SK-N-SH (cell line): ENCODE measurements at regions not wholly inside any gene's neighbourhood (a gene's known extent, or its start where the extent isn't known, plus 50 kb on each side); places are given as distances from the start of the nearest gene placed in this dataset.

ENCODE experiments used
- CTCF ChIA-PET: fragments of 300-600, 350-600 bp; formaldehyde crosslinking; extraction: SDS; loops from one replicate; lab custom pipeline; 2021; lab: Yijun Ruan, JAX
- POLR2A ChIA-PET: fragments of 350-600 bp; sonication (Branson Sonifier 250); formaldehyde crosslinking; extraction: SDS; loops from one replicate; lab custom pipeline; 2020; ENCODE audit warnings: antibody characterized with exemption, inconsistent platforms; lab: Yijun Ruan, JAX
- DNase-seq: peaks from one replicate; pipeline ENCODE4 v3.0.0; 2012
- H2AFZ ChIP-seq: fragments of 200-600 bp; sonication (generic); 2 replicates; pipeline ENCODE4 v1.8.1; 2016; ENCODE audit warnings: antibody characterized with exemption, mild to moderate bottlenecking, low read depth
- H3F3A ChIP-seq: fragments of 200-600 bp; sonication (generic); replicated peaks from 2 replicates; pipeline ENCODE3; 2016; ENCODE audit warnings: antibody characterized with exemption, mild to moderate bottlenecking; ENCODE audit not compliant: insufficient read depth
- H3K27ac ChIP-seq, 2 experiments: fragments of 200-500 bp in 1 of 2; fragments of 200-600 bp in 1 of 2; sonication (Bioruptor generic) in 1 of 2; sonication (generic), shearing (Covaris generic) in 1 of 2; 2 replicates each; pipeline versions ENCODE4 v1.5.1 to v1.6.1; 2014 to 2016; ENCODE audit warnings: low read depth in 2 of 2, inconsistent platforms in 1 of 2, low read length in 1 of 2, mild to moderate bottlenecking in 1 of 2, mixed read lengths in 1 of 2
- H3K27me3 ChIP-seq: fragments of 200-600 bp; sonication (generic), shearing (Covaris generic); 2 replicates; pipeline ENCODE4 v1.6.1; 2016; ENCODE audit warnings: mixed run types; ENCODE audit not compliant: insufficient read depth
- H3K36me3 ChIP-seq, 2 experiments: fragments of 200-500 bp in 1 of 2; fragments of 200-600 bp in 1 of 2; sonication (Bioruptor generic) in 1 of 2; sonication (generic) in 1 of 2; replicated peaks in 1 of 2; 2 replicates each; pipeline versions ENCODE3 to v1.5.1; 2014 to 2016; ENCODE audit warnings: low read length in 1 of 2, mild to moderate bottlenecking in 1 of 2; ENCODE audit not compliant: insufficient read depth in 2 of 2, control insufficient read depth in 1 of 2
- H3K4me1 ChIP-seq, 2 experiments: fragments of 200-500 bp in 1 of 2; fragments of 200-600 bp in 1 of 2; sonication (Bioruptor generic) in 1 of 2; sonication (generic), shearing (Covaris generic) in 1 of 2; 2 replicates each; pipeline versions ENCODE4 v1.5.1 to v1.6.1; 2014 to 2016; ENCODE audit warnings: low read depth in 1 of 2, low read length in 1 of 2, mixed run types in 1 of 2; ENCODE audit not compliant: insufficient read depth in 2 of 2, control insufficient read depth in 1 of 2
- H3K4me2 ChIP-seq: fragments of 200-600 bp; sonication (generic), shearing (Covaris generic); 2 replicates; pipeline ENCODE4 v1.6.1; 2017; ENCODE audit warnings: mixed run types
- H3K4me3 ChIP-seq, 2 experiments: fragments of 200-500 bp in 1 of 2; fragments of 200-600 bp in 1 of 2; sonication (Bioruptor generic) in 1 of 2; sonication (generic), shearing (Covaris generic) in 1 of 2; 2 replicates each; pipeline versions ENCODE4 v1.5.1 to v1.8.1; 2014 to 2016; ENCODE audit warnings: low read depth in 2 of 2, inconsistent platforms in 1 of 2, low read length in 1 of 2, mild to moderate bottlenecking in 1 of 2, mixed read lengths in 1 of 2, moderate library complexity in 1 of 2
- H3K79me2 ChIP-seq: fragments of 200-600 bp; sonication (generic); 2 replicates; pipeline ENCODE4 v1.8.1; 2017; ENCODE audit warnings: mild to moderate bottlenecking; ENCODE audit not compliant: insufficient read depth
- H3K9ac ChIP-seq: fragments of 200-600 bp; sonication (generic); 2 replicates; pipeline ENCODE4 v1.6.1; 2017; ENCODE audit warnings: mixed run types
- H3K9me2 ChIP-seq: fragments of 200-600 bp; sonication (generic); 2 replicates; pipeline ENCODE4 v1.6.1; 2017; ENCODE audit warnings: mixed run types
- H3K9me3 ChIP-seq: fragments of 200-600 bp; sonication (generic); 2 replicates; pipeline ENCODE4 v1.6.1; 2017; ENCODE audit warnings: mixed run types, mild to moderate bottlenecking, moderate library complexity
- H4K20me1 ChIP-seq: fragments of 200-600 bp; sonication (generic); 2 replicates; pipeline ENCODE4 v1.6.1; 2017; ENCODE audit warnings: mild to moderate bottlenecking, mixed run types; ENCODE audit not compliant: insufficient read depth
- CHD2 ChIP-seq: fragments of 150-350 bp; IDR thresholded peaks from 2 replicates; pipeline ENCODE4 v1.6.1; 2018; ENCODE audit warnings: low read length; ENCODE audit not compliant: partially characterized antibody
- JUND ChIP-seq: IDR thresholded peaks from 2 replicates; pipeline ENCODE4 v1.4.0; 2012
- NRF1 ChIP-seq: IDR thresholded peaks from 2 replicates; pipeline ENCODE4 v1.6.1; 2012; ENCODE audit warnings: low read depth, mild to moderate bottlenecking, low read length
- POLR2AphosphoS5 ChIP-seq: IDR thresholded peaks from 2 replicates; pipeline ENCODE4 v1.6.1; 2012; ENCODE audit warnings: low read depth, low read length
- RFX5 ChIP-seq: IDR thresholded peaks from 2 replicates; pipeline ENCODE4 v1.6.1; 2012; ENCODE audit warnings: mild to moderate bottlenecking, improper control_type of control experiment, low read length
- TAF1 ChIP-seq: IDR thresholded peaks from 2 replicates; pipeline ENCODE4 v1.6.1; 2012; ENCODE audit warnings: low read depth, mild to moderate bottlenecking, low read length, moderate library complexity, borderline replicate concordance
- TCF12 ChIP-seq: IDR thresholded peaks from 2 replicates; pipeline ENCODE4 v1.4.0; 2012
- WGBS: methylation state at CpG from one replicate; pipeline ENCODE4 v1.1.6; 2017; ENCODE audit warnings: low lambda C conversion rate; 5-methylcytosine and 5-hydroxymethylcytosine counted together
- TF ChIP-seq, protein P1 (sequence below): fragments of 150-350 bp; IDR thresholded peaks from 2 replicates; pipeline ENCODE4 v1.6.1; 2017; ENCODE audit warnings: antibody characterized with exemption, low read length, low read depth, borderline replicate concordance
- TF ChIP-seq, protein P2 (sequence below): IDR thresholded peaks from 2 replicates; pipeline ENCODE4; 2012
- TF ChIP-seq, protein P3 (sequence below): IDR thresholded peaks from 2 replicates; pipeline ENCODE4 v1.4.0; 2012; ENCODE audit warnings: low read depth, borderline replicate concordance
- TF ChIP-seq, protein P4 (sequence below): fragments of 200-600 bp; sonication (generic); IDR thresholded peaks from 2 replicates; pipeline ENCODE4 v1.6.1; 2017; ENCODE audit warnings: antibody characterized with exemption, mild to moderate bottlenecking, moderate library complexity

DNA sequence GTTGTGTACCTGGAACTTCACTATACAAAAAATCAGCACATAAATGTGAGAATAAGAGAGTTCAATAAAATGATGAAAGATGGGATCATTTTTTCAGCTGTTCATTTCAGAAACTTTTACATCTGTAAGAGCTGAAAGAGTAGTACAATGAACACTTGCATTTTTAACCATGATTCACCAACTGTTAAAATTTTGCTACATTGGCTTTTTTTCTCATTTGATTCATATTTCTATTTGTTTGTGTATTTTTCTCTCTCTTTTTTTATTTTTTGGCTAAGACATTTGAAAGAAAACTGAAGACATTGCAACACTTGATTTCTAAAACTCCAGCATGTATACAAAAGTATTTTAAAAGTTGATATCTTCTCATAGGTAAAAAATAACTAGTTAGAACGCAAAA is 98.3 kb upstream of the CDIN1 start:
- Histone ChIP-seq H3K4me2 (no peak overlapping the region), H3K27me3 (no peaks in the 10 kb centered on the region), H3K9me2 (0 out of 2 replicates have a peak, but pooled peaks cover 4% of the 10 kb centered on the region), H3F3A (no peaks in the 10 kb centered on the region), H3K36me3 (no peaks in the 10 kb centered on the region), H3K9me3 (no peaks in the 10 kb centered on the region), H2AFZ (no peak overlapping the region), H4K20me1 (no peaks in the 10 kb centered on the region), H3K4me1 (no peaks in the 10 kb centered on the region), H3K9ac (no peak overlapping the region), H3K4me3 (no peak overlapping the region), H3K27ac (no peak overlapping the region), H3K79me2 (no peaks in the 10 kb centered on the region)
- WGBS: 90% methylated on average over 1 of the region's 1 CpG
- ChIA-PET POLR2A (no interaction called here), CTCF (interaction anchor here (1.0 kb wide), 1 partner anchor 20 kb away, joined by 3 read pairs; no protein-coding TSS in a partner anchor)
- no peak for DNase-seq
- TF ChIP-seq JUND (no peak), CHD2 (no peak), NRF1 (no peak)
- TF ChIP-seq, protein P1, sequence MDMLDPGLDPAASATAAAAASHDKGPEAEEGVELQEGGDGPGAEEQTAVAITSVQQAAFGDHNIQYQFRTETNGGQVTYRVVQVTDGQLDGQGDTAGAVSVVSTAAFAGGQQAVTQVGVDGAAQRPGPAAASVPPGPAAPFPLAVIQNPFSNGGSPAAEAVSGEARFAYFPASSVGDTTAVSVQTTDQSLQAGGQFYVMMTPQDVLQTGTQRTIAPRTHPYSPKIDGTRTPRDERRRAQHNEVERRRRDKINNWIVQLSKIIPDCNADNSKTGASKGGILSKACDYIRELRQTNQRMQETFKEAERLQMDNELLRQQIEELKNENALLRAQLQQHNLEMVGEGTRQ: no peak
- TF ChIP-seq, protein P2, sequence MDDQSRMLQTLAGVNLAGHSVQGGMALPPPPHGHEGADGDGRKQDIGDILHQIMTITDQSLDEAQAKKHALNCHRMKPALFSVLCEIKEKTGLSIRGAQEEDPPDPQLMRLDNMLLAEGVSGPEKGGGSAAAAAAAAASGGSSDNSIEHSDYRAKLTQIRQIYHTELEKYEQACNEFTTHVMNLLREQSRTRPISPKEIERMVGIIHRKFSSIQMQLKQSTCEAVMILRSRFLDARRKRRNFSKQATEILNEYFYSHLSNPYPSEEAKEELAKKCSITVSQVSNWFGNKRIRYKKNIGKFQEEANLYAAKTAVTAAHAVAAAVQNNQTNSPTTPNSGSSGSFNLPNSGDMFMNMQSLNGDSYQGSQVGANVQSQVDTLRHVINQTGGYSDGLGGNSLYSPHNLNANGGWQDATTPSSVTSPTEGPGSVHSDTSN: no peak

DNA sequence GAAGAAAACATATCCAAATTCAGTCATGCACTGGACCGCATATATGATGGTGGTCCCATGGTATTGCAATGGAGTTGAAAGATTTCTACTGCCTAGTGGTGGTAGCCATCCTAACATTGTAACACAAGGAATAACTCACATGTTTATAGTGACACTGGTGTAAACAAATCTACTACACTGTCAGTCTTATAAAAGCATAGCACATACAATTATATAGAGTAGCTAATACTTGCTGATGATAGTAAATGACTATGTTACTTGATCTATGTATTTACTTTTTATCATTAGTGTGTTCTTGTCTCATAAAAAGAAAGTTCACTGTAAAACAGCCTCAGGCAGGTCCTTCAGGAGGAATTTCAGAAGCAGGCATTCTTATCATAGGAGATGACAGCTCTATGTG is 96.0 kb upstream of the CDIN1 start:
- POLR2A ChIA-PET: no interaction called here
- H3K36me3 ChIP-seq: no peaks in the 10 kb centered on the region

More for the DNA sequence above, 96.0 kb upstream of the CDIN1 start:
- Histone ChIP-seq H3K27me3 (no peaks in the 10 kb centered on the region), H3K9me2 (no peaks in the 10 kb centered on the region), H3K9ac (no peak overlapping the region), H3K4me2 (no peak overlapping the region), H3K4me1 (no peaks in the 10 kb centered on the region), H4K20me1 (no peaks in the 10 kb centered on the region), H2AFZ (no peak overlapping the region), H3K79me2 (no peaks in the 10 kb centered on the region), H3K4me3 (no peak overlapping the region), H3F3A (no peaks in the 10 kb centered on the region), H3K9me3 (no peaks in the 10 kb centered on the region), H3K27ac (no peak overlapping the region)
- CTCF ChIA-PET: interaction anchor here (1.0 kb wide), 2 partner anchors 9 to 18 kb away, joined by 5 to 7 read pairs; no protein-coding TSS in a partner anchor
- 100% methylated on average over 1 of the region's 1 CpG for WGBS
- no peak for TF ChIP-seq TAF1
- no peak for TF ChIP-seq JUND
- TF ChIP-seq RFX5: no peak
- TF ChIP-seq POLR2AphosphoS5: no peak
- TF ChIP-seq, protein P3, sequence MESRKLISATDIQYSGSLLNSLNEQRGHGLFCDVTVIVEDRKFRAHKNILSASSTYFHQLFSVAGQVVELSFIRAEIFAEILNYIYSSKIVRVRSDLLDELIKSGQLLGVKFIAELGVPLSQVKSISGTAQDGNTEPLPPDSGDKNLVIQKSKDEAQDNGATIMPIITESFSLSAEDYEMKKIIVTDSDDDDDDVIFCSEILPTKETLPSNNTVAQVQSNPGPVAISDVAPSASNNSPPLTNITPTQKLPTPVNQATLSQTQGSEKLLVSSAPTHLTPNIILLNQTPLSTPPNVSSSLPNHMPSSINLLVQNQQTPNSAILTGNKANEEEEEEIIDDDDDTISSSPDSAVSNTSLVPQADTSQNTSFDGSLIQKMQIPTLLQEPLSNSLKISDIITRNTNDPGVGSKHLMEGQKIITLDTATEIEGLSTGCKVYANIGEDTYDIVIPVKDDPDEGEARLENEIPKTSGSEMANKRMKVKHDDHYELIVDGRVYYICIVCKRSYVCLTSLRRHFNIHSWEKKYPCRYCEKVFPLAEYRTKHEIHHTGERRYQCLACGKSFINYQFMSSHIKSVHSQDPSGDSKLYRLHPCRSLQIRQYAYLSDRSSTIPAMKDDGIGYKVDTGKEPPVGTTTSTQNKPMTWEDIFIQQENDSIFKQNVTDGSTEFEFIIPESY: no peak
- TF ChIP-seq, protein P4, sequence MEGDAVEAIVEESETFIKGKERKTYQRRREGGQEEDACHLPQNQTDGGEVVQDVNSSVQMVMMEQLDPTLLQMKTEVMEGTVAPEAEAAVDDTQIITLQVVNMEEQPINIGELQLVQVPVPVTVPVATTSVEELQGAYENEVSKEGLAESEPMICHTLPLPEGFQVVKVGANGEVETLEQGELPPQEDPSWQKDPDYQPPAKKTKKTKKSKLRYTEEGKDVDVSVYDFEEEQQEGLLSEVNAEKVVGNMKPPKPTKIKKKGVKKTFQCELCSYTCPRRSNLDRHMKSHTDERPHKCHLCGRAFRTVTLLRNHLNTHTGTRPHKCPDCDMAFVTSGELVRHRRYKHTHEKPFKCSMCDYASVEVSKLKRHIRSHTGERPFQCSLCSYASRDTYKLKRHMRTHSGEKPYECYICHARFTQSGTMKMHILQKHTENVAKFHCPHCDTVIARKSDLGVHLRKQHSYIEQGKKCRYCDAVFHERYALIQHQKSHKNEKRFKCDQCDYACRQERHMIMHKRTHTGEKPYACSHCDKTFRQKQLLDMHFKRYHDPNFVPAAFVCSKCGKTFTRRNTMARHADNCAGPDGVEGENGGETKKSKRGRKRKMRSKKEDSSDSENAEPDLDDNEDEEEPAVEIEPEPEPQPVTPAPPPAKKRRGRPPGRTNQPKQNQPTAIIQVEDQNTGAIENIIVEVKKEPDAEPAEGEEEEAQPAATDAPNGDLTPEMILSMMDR: no peak
- TF ChIP-seq TCF12: no peak
- DNase-seq: no peak
